ENCODE measurements at regions not wholly inside any gene's neighbourhood (a gene's known extent, or its start where the extent isn't known, plus 50 kb on each side); places are given as distances from the start of the nearest gene placed in this dataset.
"Not testable (repeated sequence)": the region's sequence is repeated elsewhere in the genome, so short reads cannot be mapped to it uniquely, and the experiment has no call there.

- DNase-seq (ENCODE audit: low spot score) = no peak
Observed at GRCh38 chr3:153028381-153028780, 133.6 kb upstream of the RAP2B start.

- DNase-seq (ENCODE audit: low spot score) = no peak
Observed at GRCh38 chr3:153029350-153029749, 132.7 kb upstream of the RAP2B start.

DNA sequence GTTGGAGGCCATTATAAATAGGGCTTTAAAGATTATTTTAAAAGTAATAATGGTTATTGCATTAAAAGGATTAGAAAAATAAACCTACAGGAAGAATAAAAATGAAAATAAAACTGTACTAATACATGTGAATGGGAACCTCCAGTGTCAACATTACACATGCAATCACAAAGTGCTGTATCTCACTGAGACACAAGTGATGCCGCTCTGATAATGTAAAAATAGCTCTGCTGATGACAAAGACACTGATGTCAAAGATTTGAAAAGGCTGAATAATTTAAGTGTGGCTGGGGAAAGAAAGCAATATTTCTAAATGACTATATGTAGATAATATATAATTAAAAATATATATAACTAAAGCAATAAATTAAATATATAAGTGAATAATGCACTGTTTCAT is 129.1 kb upstream of the RAP2B start:
- DNase-seq (ENCODE audit: low spot score) = no peak

DNA sequence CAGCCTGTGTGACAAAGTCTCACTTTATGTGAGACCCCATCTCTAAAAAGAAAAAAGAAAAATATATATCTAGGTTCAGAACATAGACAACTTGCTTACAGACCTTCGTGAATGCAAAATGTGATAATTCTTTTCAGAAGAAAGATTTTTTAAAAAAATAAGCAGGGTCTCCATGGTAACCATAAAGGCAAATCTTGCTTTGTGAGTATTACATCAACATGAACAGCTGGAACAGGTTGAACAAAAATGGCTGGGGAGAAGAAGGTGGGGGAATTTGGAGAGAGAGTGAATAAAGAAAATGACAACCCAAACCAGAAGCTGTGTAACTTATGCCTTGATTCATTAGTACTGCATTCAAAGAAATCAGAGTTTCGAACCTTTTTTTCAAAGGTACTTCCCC is 125.2 kb upstream of the RAP2B start:
- DNase-seq (ENCODE audit: low spot score) = no peak

- no peak for DNase-seq (ENCODE audit: low spot score)
Observed at GRCh38 chr3:153038367-153038766, 123.7 kb upstream of the RAP2B start.

- no peak for DNase-seq (ENCODE audit: low spot score)
Observed at GRCh38 chr3:153038779-153039178, 123.2 kb upstream of the RAP2B start.

DNA sequence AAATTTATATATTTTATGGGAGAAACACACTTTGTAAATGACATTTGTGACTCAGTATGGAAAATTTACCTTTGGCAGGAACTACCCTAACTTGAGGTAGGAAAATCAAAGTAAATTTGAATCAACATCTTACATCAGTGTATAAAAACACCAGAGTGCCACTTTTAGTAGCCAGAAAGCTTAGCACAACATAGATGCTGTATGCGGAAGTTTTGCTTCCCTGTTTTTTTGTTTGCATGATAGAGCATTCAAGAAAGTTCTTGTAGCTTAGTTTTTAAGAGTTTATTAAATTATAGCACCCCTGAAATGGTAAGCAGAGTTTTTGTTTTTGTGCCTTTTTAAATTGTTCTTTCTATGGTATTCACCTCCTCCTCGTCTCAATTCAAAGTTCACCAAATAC is 120.8 kb upstream of the RAP2B start:
- no peak for DNase-seq (ENCODE audit: low spot score)

DNA sequence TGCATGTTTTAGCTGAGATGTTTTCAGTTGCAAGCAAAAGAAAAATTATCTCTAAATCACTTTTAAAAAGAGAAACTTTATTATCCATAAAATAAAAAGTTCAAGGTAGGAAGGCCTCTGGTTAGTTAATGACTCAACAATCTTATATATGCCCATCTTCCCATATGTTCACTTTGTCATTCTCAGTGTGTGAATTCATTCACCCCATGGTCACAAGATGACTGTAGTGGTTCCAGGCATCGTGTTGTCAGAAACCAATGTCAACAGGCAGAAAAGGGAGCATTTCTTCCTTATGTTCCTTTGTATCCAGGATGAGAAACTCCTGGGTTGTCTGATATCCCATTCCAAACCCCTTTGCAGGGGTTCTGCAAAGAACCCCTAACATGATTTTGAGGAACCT is 119.9 kb upstream of the RAP2B start:
- DNase-seq (ENCODE audit: low spot score) = no peak

DNA sequence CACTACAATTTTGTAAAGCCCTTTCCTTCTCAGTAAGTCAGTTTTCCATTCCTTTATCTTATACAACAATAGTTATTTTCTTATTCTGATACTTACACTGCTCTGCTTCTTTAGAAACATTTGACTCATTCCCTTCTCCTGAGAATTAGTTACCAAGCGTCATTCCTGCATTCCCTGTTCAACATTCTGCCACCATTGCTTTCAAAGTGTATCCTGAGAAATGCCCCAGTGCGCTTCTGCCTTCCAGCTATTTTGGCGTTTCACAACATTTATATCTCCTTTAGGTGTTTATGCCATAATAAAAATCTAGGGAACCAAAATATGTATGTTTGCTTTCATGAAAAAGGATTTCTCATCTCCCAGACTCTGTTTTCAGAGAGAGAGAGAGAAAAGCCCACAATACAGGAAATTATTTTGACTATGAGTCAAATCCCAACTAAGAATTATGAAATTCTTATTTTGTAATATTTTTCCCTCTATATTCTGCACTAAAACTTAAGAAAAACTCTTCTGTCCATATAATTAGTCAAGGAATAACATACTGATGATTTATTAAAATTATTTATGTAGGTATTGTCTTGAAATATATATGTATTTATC is 118.2 kb upstream of the RAP2B start:
- no peak for DNase-seq (ENCODE audit: low spot score)

GRCh38 chr3:153045150-153045549 is 116.9 kb upstream of the RAP2B start:
- no peak for DNase-seq (ENCODE audit: low spot score)

DNA sequence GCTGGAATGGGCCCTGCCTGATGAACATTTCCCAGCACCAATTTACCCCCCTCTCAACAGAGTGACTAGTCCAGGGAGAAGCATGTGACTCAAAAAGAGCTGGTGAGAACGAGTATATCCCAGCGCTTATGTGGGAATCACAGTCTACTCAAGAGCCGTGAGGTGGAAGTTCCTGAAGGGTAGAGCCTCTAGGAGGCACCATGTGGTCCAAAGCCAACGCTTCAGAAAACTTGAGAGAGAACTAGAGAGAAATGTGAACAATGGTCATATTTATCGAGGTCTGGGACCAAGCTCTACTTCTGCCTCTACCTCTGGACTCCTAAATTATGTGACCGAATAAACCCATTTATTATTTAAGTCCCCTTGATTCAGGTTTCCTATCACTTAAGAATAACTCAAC is 111.0 kb upstream of the RAP2B start:
- DNase-seq (ENCODE audit: low spot score) = no peak

GRCh38 chr3:153051427-153052095 is 110.5 kb upstream of the RAP2B start:
- DNase-seq (ENCODE audit: low spot score) = no peak

DNA sequence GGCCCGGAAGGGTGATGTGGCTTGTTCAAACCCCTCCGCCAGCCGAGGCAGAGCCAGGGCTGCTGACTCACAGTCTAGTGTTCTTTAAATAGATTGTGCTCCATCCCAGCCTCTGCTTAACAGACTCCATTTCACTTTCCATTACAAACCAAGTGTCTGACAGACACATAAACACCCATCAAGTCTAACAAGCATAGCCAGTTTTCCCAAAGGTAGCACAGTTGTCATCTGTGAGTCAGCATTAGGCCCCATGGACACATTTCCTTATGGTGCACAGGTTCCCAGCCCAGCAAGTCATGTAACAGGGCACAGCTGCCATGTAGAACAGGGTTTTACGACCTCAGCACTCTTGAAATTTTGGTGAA is 109.9 kb upstream of the RAP2B start:
- peak; percentile 46 for DNase-seq (ENCODE audit: low spot score)

GRCh38 chr3:153055217-153055616 is 106.8 kb upstream of the RAP2B start:
- DNase-seq (ENCODE audit: low spot score) = no peak

DNA sequence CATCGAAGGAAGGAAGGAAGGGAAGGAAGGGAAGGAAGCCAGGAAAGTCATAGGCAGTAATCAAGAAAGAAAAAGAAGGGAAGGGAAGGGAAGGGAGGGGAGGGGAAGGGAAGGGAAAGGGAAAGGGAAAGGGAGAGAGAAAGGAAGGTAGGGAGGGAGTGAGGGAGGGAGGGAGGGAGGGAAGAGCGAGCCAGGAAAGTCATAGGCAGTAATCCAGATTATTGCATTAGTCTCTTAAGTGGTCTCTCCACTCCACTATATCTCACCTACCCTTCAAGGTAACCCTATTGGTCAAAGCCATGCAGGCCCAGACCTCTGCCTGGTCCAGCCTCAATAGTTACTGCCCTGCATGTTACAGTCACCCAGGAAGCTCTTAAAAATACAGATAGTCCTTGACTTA is 106.2 kb upstream of the RAP2B start:
- no peak for DNase-seq (ENCODE audit: low spot score)

DNA sequence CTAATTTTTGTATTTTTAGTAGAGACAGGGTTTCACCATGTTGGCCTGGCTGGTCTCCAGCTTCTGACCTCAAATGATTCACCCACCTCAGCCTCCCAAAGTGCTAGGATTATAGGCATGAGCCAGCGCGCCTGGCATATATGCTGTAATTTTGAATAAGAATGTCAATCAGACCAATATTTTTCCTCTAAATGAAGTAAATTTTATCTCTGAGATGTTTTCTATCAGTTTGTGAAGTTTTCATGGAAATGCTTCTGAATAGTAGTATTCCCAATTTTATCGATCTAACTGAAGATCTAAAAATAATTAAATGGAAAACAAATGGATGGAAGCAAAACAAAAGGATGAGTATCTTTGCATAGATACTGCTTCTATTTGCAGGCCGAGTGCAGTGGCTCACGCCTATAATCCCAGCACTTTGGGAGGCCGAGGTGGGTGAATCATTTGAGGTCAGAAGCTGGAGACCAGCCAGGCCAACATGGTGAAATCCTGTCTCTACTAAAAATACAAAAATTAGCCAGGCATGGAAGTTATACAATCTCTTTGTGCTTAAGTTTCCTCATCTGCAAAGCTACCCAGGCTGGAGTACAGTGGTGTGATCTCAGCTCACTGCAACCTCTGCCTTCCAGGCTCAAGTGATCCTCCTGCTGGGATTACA is 103.9 kb upstream of the RAP2B start:
- DNase-seq (ENCODE audit: low spot score) = not testable (repeated sequence)

DNA sequence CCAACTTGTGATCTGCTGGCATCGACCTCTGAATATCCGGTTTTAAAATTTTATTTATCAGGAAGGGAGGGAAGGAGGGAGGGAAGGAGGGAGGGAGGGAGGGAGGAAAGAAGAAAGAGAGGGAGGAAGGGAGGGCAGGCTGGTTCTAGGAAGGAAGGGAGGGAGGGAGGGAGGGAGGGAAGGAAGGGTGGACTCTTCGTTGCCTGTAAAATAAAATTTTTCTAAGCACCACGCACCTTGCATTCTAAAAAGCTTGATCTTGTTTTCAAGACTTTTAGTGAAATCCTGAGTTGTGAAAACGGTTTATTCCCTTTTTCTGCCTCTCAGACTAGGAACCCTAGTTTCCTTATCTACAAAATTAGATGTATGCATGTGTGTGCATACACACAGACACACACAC is 101.7 kb upstream of the RAP2B start:
- no peak for DNase-seq (ENCODE audit: low spot score)

DNA sequence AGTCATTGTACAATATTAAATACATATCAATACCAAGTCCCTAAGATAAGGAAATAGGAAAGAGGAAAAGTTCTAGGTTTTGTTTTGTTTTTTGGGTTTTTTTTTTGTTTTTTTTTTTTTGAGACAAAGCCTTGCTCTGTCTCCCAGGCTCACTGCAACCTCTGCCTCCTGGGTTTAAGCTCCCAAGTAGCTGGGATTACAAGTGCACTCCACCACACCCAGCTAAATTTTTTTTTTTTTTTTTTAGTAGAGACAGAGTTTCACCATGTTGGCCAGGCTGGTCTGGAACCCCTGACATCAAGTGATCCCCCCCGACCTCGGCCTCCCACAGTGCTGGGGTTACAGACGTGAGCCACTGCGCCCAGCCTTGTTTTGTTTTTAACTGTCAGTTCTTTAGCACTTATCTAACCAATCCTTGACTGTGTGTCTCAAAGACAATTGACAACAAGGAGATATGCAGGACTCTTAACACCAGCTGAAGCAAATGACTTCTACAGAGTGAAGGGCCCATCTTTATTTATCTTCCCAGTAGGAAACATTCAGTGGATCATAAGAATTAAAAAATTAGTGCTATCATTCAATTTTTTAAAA is 100.0 kb upstream of the RAP2B start:
- DNase-seq (ENCODE audit: low spot score) = no peak

DNA sequence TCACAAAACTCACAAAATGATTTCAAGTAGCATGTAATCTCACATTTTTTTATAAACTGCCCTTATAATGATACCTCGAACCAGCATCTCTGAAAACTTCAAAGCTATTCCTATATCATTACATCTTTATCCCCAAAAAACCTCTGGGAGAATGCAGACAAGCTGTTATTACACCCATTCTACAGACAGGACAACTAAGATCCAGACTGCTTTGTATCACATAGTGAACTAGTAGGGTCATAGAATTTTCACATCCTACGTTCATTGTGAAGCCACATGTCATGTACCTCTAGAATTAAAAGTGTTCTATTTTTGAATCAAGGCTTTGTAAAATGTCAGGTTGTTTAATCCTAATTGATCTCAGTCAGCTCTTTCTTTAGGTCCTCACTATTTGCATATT is 98.7 kb upstream of the RAP2B start:
- DNase-seq (ENCODE audit: low spot score) = no peak

- DNase-seq (ENCODE audit: low spot score) = no peak
Observed at GRCh38 chr3:153066983-153067382, 95.0 kb upstream of the RAP2B start.

DNA sequence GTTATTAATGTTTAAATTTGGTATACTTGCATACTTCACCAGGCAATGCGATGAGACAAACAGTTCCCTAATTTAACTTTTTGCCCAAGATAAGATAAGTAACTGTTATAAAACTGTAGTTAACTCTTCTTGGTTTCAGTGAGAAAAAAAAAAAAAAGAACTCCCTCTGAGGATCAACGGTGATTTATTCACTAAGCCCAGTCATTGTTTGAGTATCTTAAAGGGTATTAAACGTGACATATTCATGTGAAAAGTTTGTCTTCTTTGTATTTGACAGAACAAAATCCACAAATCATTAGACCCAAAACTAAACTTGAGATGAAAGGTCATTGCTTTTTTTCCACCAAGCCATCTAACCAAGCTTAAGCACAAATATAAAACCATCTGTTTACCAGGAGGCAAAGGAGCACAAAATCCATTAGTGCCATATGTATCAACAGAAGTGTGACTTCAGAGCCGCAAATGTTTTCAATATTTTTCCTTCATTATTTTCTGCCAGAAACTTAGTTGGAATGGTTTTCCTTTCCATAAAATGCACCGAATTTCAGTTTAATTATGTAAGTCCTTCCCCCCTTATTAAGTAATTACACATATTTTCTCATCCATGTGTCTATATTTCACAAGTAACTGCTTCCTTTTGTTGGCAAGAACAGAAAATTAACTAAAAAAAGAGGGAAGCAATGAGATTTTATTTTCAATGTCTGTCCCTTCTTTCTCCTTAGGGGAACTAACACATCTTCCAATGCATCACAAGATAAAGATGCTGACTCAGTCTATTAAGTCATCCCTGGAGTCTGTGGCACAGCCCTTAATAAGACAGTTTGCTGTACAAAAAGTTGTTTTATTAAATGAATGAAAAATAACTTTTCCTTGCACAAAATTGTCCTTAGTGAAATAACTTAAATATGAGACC is 92.2 kb upstream of the RAP2B start:
- DNase-seq (ENCODE audit: low spot score) = no peak

DNA sequence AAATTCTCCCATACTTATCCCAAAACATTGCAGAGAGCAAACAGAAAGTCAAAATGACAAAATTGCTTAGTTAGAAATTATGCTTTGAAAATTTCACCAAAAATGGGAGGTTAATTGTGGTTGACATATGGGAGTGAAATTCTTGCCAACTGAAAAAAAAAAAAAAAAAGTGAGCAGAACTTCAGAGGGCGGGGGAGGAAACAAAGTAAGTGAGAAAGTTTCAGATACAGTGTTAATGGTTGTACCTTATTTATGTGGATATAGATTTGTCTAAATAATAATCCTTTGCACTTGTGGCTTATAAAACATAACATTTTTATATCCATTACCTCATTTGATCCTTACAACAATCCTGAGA is 91.5 kb upstream of the RAP2B start:
- no peak for DNase-seq (ENCODE audit: low spot score)
